Endothelial cell of umbilical vein (primary cell): ENCODE measurements at regions not wholly inside any gene's neighbourhood (a gene's known extent, or its start where the extent isn't known, plus 50 kb on each side); places are given as distances from the start of the nearest gene placed in this dataset.

ENCODE experiments used
- BruUV-seq: library from RNA; stranded (reverse); fragments of 400-500 nt; replicated peaks from 2 replicates; lab custom pipeline; 2021; lab: Mats Ljungman, UMichigan
- CTCF ChIA-PET: fragments of 300-600, 350-600 bp; sonication (Branson Sonifier 250); formaldehyde crosslinking; loops from one replicate; lab custom pipeline; 2021; ENCODE audit warnings: antibody characterized with exemption, inconsistent platforms; lab: Charles Lee
- POLR2A ChIA-PET: fragments of 300-600, 350-600 bp; sonication (Branson Sonifier 250); formaldehyde crosslinking; loops from one replicate; lab custom pipeline; 2021; ENCODE audit warnings: antibody characterized with exemption, inconsistent platforms; lab: Charles Lee
- DNase-seq: peaks from one replicate; pipeline ENCODE4 v3.0.0-alpha.2; 2011; ENCODE audit warnings: low read depth, low spot score
- FAIRE-seq: peaks from 2 replicates; lab custom pipeline; 2011; peaks lifted over from hg19 to GRCh38; lab: Jason Lieb, UNC
- H2AFZ ChIP-seq: 2 replicates; pipeline ENCODE4 v1.6.0; 2012; ENCODE audit warnings: low read depth, low read length, control low read depth, inconsistent platforms
- H3K27ac ChIP-seq: 2 replicates; pipeline ENCODE4 v1.5.1; 2011; ENCODE audit warnings: low read depth, mild to moderate bottlenecking, control low read depth, low read length, moderate library complexity; ENCODE audit not compliant: insufficient read depth
- H3K27me3 ChIP-seq, 2 experiments: 2 replicates each; pipeline versions ENCODE4 v1.6.0 to v1.6.1; 2011; ENCODE audit warnings: low read length in 2 of 2, mixed read lengths in 1 of 2; ENCODE audit not compliant: control insufficient read depth in 2 of 2, insufficient read depth in 2 of 2
- H3K36me3 ChIP-seq, 2 experiments: 2 replicates in 1 of 2; 3 replicates in 1 of 2; pipeline ENCODE4 v1.5.1; 2011; ENCODE audit warnings: low read length in 2 of 2, mild to moderate bottlenecking in 1 of 2, moderate library complexity in 1 of 2; ENCODE audit not compliant: control insufficient read depth in 2 of 2, insufficient read depth in 2 of 2; ENCODE audit errors: extremely low read depth in 1 of 2
- H3K4me1 ChIP-seq: 3 replicates; pipeline ENCODE4 v1.5.1; 2011; ENCODE audit warnings: mild to moderate bottlenecking, low read length; ENCODE audit not compliant: control insufficient read depth, insufficient read depth; ENCODE audit errors: extremely low read depth
- H3K4me2 ChIP-seq: 2 replicates; pipeline ENCODE4 v1.6.1; 2011; ENCODE audit warnings: low read length, control low read depth, mixed read lengths; ENCODE audit not compliant: insufficient read depth
- H3K4me3 ChIP-seq, 3 experiments: fragments of 200-600 bp in 1 of 3; sonication (generic), shearing (Covaris generic) in 1 of 3; replicated peaks in 1 of 3; 2 replicates each; pipeline ENCODE4 v1.5.1; 2011 to 2016; ENCODE audit warnings: control low read depth in 3 of 3, low read length in 3 of 3, mild to moderate bottlenecking in 2 of 3, inconsistent platforms in 1 of 3, low read depth in 1 of 3, moderate library complexity in 1 of 3; ENCODE audit not compliant: insufficient read depth in 1 of 3
- H3K79me2 ChIP-seq: 2 replicates; pipeline ENCODE4 v1.6.0; 2012; ENCODE audit warnings: low read length, inconsistent platforms; ENCODE audit not compliant: control insufficient read depth, insufficient read depth
- H3K9ac ChIP-seq: replicated peaks from 2 replicates; pipeline ENCODE3; 2011; ENCODE audit warnings: low read length, control low read depth; ENCODE audit not compliant: insufficient read depth; ENCODE audit errors: extremely low read depth
- H3K9me1 ChIP-seq: replicated peaks from 3 replicates; pipeline ENCODE4 v1.6.0; 2011; ENCODE audit warnings: mild to moderate bottlenecking, low read length; ENCODE audit not compliant: control insufficient read depth, insufficient read depth; ENCODE audit errors: extremely low read depth
- H3K9me3 ChIP-seq: replicated peaks from 2 replicates; pipeline ENCODE4 v1.5.1; 2012; ENCODE audit warnings: low read length, inconsistent platforms; ENCODE audit not compliant: control insufficient read depth, insufficient read depth
- H4K20me1 ChIP-seq: replicated peaks from 2 replicates; pipeline ENCODE3; 2011; ENCODE audit warnings: mild to moderate bottlenecking, low read length; ENCODE audit not compliant: control insufficient read depth, insufficient read depth; ENCODE audit errors: extremely low read depth
- EZH2 ChIP-seq: IDR thresholded peaks from 2 replicates; pipeline ENCODE4 v1.6.1; 2012; ENCODE audit warnings: borderline replicate concordance, low read depth, mild to moderate bottlenecking, moderate library complexity, low read length, inconsistent platforms; ENCODE audit not compliant: severe bottlenecking
- FOS ChIP-seq: IDR thresholded peaks from 2 replicates; pipeline ENCODE4 v1.6.1; 2011; ENCODE audit warnings: mild to moderate bottlenecking, low read length, moderate library complexity, borderline replicate concordance; ENCODE audit not compliant: insufficient read depth
- GATA2 ChIP-seq: IDR thresholded peaks from 2 replicates; pipeline ENCODE4 v1.7.0; 2011; ENCODE audit warnings: low read depth, mild to moderate bottlenecking, moderate library complexity, mixed read lengths, low read length; ENCODE audit not compliant: insufficient read length, insufficient read depth
- JUN ChIP-seq: IDR thresholded peaks from 2 replicates; pipeline ENCODE4 v1.6.1; 2011; ENCODE audit warnings: borderline replicate concordance, low read depth; ENCODE audit not compliant: insufficient read length, insufficient read depth
- MYC ChIP-seq: IDR thresholded peaks from one replicate; pipeline ENCODE4 v1.6.1; 2011; ENCODE audit warnings: mild to moderate bottlenecking, low read depth, low read length
- POLR2A ChIP-seq: IDR thresholded peaks from 2 replicates; pipeline ENCODE4 v1.6.1; 2012; ENCODE audit warnings: low read depth, mild to moderate bottlenecking, control low read depth, low read length
- POLR2AphosphoS5 ChIP-seq: IDR thresholded peaks from 2 replicates; pipeline ENCODE4 v1.6.1; 2012; ENCODE audit warnings: low read depth, mild to moderate bottlenecking, control low read depth, low read length, moderate library complexity; ENCODE audit not compliant: insufficient read depth
- dilution Hi-C: fragments of 300-500 bp; cut with MboI; formaldehyde crosslinking; loops from one replicate; pipeline ENCODE4 v1.15.0; 2019; ENCODE audit warnings: low sequenced_read_pairs; ENCODE audit not compliant: extremely low pct_ligation_motif_present
- intact Hi-C: fragments of 100-400 bp; cut with micrococcal nuclease; formaldehyde crosslinking; loops from one replicate; pipeline ENCODE4 v1.10.0; 2022
- TF ChIP-seq, protein P1 (sequence below), 2 donors: IDR thresholded peaks; 1 replicate in 1 of 2; 2 replicates in 1 of 2; pipeline ENCODE4 v1.5.1; 2011; ENCODE audit warnings: low read length in 2 of 2, mild to moderate bottlenecking in 2 of 2, moderate library complexity in 2 of 2, control low read depth in 1 of 2, inconsistent platforms in 1 of 2, low read depth in 1 of 2; ENCODE audit not compliant: insufficient read depth in 1 of 2; ENCODE audit errors: extremely low read depth in 1 of 2
- TF ChIP-seq, protein P2 (sequence below): IDR thresholded peaks from 2 replicates; pipeline ENCODE4 v1.6.1; 2011; ENCODE audit not compliant: insufficient read depth, insufficient read length

- H3K4me1 ChIP-seq = peaks cover 23% of the 10 kb centered on the region
- no peak overlapping the region for H3K9ac ChIP-seq
- H3K79me2 ChIP-seq = no peaks in the 10 kb centered on the region
- H3K27me3 ChIP-seq = no peaks in the 10 kb centered on the region
- H3K36me3 ChIP-seq = no peaks in the 10 kb centered on the region
- no peaks in the 10 kb centered on the region for H4K20me1 ChIP-seq
- no peak for TF ChIP-seq JUN
- TF ChIP-seq FOS = no peak
- no peak for TF ChIP-seq EZH2
- TF ChIP-seq POLR2AphosphoS5 = no peak
- TF ChIP-seq, protein P1, sequence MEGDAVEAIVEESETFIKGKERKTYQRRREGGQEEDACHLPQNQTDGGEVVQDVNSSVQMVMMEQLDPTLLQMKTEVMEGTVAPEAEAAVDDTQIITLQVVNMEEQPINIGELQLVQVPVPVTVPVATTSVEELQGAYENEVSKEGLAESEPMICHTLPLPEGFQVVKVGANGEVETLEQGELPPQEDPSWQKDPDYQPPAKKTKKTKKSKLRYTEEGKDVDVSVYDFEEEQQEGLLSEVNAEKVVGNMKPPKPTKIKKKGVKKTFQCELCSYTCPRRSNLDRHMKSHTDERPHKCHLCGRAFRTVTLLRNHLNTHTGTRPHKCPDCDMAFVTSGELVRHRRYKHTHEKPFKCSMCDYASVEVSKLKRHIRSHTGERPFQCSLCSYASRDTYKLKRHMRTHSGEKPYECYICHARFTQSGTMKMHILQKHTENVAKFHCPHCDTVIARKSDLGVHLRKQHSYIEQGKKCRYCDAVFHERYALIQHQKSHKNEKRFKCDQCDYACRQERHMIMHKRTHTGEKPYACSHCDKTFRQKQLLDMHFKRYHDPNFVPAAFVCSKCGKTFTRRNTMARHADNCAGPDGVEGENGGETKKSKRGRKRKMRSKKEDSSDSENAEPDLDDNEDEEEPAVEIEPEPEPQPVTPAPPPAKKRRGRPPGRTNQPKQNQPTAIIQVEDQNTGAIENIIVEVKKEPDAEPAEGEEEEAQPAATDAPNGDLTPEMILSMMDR (IDR thresholded peaks at IDR 0.05; ENCODE audit: extremely low read depth in 1 of 2, insufficient read depth in 1 of 2, low read depth in 1 of 2, low read length in 2 of 2) = no peak
- no peak for TF ChIP-seq POLR2A
- no peak for TF ChIP-seq GATA2
- TF ChIP-seq MYC = no peak
- TF ChIP-seq, protein P2, sequence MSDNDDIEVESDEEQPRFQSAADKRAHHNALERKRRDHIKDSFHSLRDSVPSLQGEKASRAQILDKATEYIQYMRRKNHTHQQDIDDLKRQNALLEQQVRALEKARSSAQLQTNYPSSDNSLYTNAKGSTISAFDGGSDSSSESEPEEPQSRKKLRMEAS = no peak
- CTCF ChIA-PET = no interaction called here
- H3K4me2 ChIP-seq = no peak overlapping the region
- no peak overlapping the region for H3K4me3 ChIP-seq
- dilution Hi-C loops (no loop called here), intact Hi-C loops (no loop called here)
- H2AFZ ChIP-seq = no peak overlapping the region
- no peak for DNase-seq
- no peak for FAIRE-seq
- H3K9me1 ChIP-seq = no peaks in the 10 kb centered on the region
- H3K9me3 ChIP-seq = no peaks in the 10 kb centered on the region
- H3K27ac ChIP-seq = no peak overlapping the region
- POLR2A ChIA-PET = no interaction called here
- no TSS peak for BruUV-seq
These were observed 538.5 kb upstream of the CDH11 start for GRCh38 chr16:65660390-65660789.
